GM21576 (cell line): ENCODE measurements at regions not wholly inside any gene's neighbourhood (a gene's known extent, or its start where the extent isn't known, plus 50 kb on each side); places are given as distances from the start of the nearest gene placed in this dataset.

Experiments
- ATAC-seq: cut with Tn5 transposase; IDR thresholded peaks from one replicate; pipeline ENCODE4 v1.9.1; 2021; ENCODE audit warnings: mild to moderate bottlenecking, moderate library complexity; ENCODE audit not compliant: unreplicated experiment

- ATAC-seq, result no peak
Measured at GRCh38 chr7:67738145-67738544, 741.5 kb downstream of the TYW1 start.

- no peak for ATAC-seq
Measured at GRCh38 chr7:67738958-67739357, 742.3 kb downstream of the TYW1 start.

- ATAC-seq, result no peak
Measured at GRCh38 chr7:67743501-67743900, 746.9 kb downstream of the TYW1 start.

GRCh38 chr7:67752227-67752626 lies 755.6 kb downstream of the TYW1 start:
- ATAC-seq, result no peak

GRCh38 chr7:67753891-67754290 lies 757.3 kb downstream of the TYW1 start:
- ATAC-seq, result no peak

- ATAC-seq, result no peak
Measured at GRCh38 chr7:67754651-67755050, 758.0 kb downstream of the TYW1 start.

GRCh38 chr7:67758551-67758950 lies 761.9 kb downstream of the TYW1 start:
- ATAC-seq, result no peak

- no peak for ATAC-seq
Measured at GRCh38 chr7:67760971-67761370, 764.3 kb downstream of the TYW1 start.

GRCh38 chr7:67762516-67762915 lies 765.9 kb downstream of the TYW1 start:
- ATAC-seq, result no peak

GRCh38 chr7:67764289-67764688 lies 767.7 kb downstream of the TYW1 start:
- ATAC-seq, result no peak

GRCh38 chr7:67765481-67766175 lies 769.0 kb downstream of the TYW1 start:
- no peak for ATAC-seq

GRCh38 chr7:67766906-67767410 lies 770.3 kb downstream of the TYW1 start:
- ATAC-seq, result no peak

GRCh38 chr7:67771846-67772605 lies 775.4 kb downstream of the TYW1 start:
- ATAC-seq, result no peak

GRCh38 chr7:67773081-67773480 lies 776.4 kb downstream of the TYW1 start:
- no peak for ATAC-seq

- ATAC-seq, result no peak
Measured at GRCh38 chr7:67777119-67777518, 780.5 kb downstream of the TYW1 start.

- no peak for ATAC-seq
Measured at GRCh38 chr7:67781841-67782240, 785.2 kb downstream of the TYW1 start.

- ATAC-seq, result no peak
Measured at GRCh38 chr7:67786021-67786420, 789.4 kb downstream of the TYW1 start.

GRCh38 chr7:67788669-67789068 lies 792.0 kb downstream of the TYW1 start:
- ATAC-seq, result no peak

GRCh38 chr7:67791918-67792317 lies 795.3 kb downstream of the TYW1 start:
- no peak for ATAC-seq

- ATAC-seq, result no peak
Measured at GRCh38 chr7:67794544-67794943, 797.9 kb downstream of the TYW1 start.

GRCh38 chr7:67803789-67804188 lies 807.2 kb downstream of the TYW1 start:
- no peak for ATAC-seq

- ATAC-seq, result no peak
Measured at GRCh38 chr7:67805921-67806471, 809.4 kb downstream of the TYW1 start.
